Left ventricle myocardium inferior (tissue), 1 donor: ENCODE measurements at regions not wholly inside any gene's neighbourhood (a gene's known extent, or its start where the extent isn't known, plus 50 kb on each side); places are given as distances from the start of the nearest gene placed in this dataset.
A peak's percentile ranks its signal among the peaks of the same experiment; 100 is the strongest.
"Not testable (repeated sequence)": the region's sequence is repeated elsewhere in the genome, so short reads cannot be mapped to it uniquely, and the experiment has no call there.

Experiments
- DNase-seq: peaks from one replicate; pipeline ENCODE4 v3.0.0-alpha.2; 2020
- H3K27ac ChIP-seq: fragments of 200-600 bp; replicated peaks from 2 replicates; pipeline ENCODE4 v1.8.0; 2021
- H3K27me3 ChIP-seq: fragments of 200-600 bp; 2 replicates; pipeline ENCODE4 v1.8.0; 2021; ENCODE audit warnings: low read depth
- H3K36me3 ChIP-seq: fragments of 200-600 bp; 2 replicates; pipeline ENCODE4 v1.8.0; 2021
- H3K4me1 ChIP-seq: fragments of 200-600 bp; 2 replicates; pipeline ENCODE4 v1.8.0; 2021
- H3K4me3 ChIP-seq: fragments of 200-600 bp; 2 replicates; pipeline ENCODE4 v1.8.0; 2021; ENCODE audit warnings: mild to moderate bottlenecking, moderate library complexity
- H3K9me3 ChIP-seq: fragments of 200-600 bp; replicated peaks from 2 replicates; pipeline ENCODE4 v1.8.0; 2021
- intact Hi-C: fragments of 100-400 bp; cut with micrococcal nuclease; formaldehyde crosslinking; loops from one replicate; pipeline ENCODE4 v1.11.0; 2022
- TF ChIP-seq, protein P1 (sequence below): fragments of 200-600 bp; IDR thresholded peaks from 2 replicates; pipeline ENCODE4 v1.8.0; 2021; ENCODE audit warnings: antibody characterized with exemption, mild to moderate bottlenecking, borderline replicate concordance
- donor health status: DM: no; HTN: yes; CAD: no; lungs with severe emphysema.

- H3K4me1 ChIP-seq, intact Hi-C loops, H3K4me3 ChIP-seq, H3K27ac ChIP-seq, H3K36me3 ChIP-seq, DNase-seq, H3K9me3 ChIP-seq: not testable (repeated sequence)
- peaks cover 26% of the 10 kb centered on the region for H3K27me3 ChIP-seq
These were observed 136.8 kb upstream of the HMX1 start for GRCh38 chr4:9008407-9008806.

DNA sequence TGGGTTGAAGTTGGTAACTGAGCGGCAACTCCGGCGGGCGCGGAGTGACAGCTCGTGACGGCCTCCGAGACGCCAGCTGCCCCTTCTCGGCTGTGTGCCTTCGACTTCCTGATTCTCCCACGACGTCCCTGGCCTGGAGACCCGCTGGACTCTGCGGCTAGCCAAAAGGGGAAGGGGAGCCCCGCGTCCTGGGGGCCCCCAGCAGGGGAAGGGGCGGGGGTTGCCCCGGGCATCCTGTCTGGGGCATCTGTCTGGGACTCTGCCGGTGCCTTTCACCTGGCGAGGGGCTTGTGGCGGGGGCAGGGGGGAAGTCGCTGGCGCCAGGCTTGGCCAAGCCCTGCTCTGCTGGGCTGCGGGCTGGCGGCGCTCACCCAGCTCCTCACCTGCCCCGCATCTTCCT is 129.5 kb upstream of the HMX1 start:
- H3K36me3 ChIP-seq, H3K9me3 ChIP-seq, H3K27ac ChIP-seq, DNase-seq, H3K4me1 ChIP-seq, intact Hi-C loops: not testable (repeated sequence)
- peak overlapping the region; percentile 54 for H3K4me3 ChIP-seq
- peaks cover 78% of the 10 kb centered on the region for H3K27me3 ChIP-seq

DNA sequence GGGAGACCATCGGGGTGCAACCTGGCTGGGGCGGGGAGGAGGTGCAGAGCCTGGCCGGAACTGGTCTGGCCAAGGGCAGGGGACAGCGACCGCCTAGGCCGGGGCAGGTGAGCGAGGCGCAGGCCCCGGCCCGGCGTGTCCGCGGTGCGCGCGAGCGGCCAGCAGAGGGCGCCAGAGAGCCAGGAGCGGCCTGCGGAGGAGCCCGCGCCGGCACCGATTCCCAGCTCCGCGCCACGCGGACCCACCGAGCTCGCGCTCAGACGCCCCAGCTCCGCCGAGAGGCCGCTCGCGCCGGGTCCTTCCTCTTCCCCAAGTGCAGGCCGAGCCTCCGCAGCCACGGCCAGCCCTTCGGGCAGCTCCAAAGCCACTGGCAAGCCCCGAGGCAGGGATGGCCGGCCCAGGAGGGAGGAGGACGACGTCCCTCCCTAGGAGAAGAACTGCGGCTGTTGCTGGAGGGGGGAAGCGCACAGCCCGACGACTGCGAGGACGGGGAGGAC is 128.9 kb upstream of the HMX1 start:
- H3K27ac ChIP-seq, H3K9me3 ChIP-seq, H3K36me3 ChIP-seq, intact Hi-C loops, H3K4me1 ChIP-seq: not testable (repeated sequence)
- TF ChIP-seq, protein P1, sequence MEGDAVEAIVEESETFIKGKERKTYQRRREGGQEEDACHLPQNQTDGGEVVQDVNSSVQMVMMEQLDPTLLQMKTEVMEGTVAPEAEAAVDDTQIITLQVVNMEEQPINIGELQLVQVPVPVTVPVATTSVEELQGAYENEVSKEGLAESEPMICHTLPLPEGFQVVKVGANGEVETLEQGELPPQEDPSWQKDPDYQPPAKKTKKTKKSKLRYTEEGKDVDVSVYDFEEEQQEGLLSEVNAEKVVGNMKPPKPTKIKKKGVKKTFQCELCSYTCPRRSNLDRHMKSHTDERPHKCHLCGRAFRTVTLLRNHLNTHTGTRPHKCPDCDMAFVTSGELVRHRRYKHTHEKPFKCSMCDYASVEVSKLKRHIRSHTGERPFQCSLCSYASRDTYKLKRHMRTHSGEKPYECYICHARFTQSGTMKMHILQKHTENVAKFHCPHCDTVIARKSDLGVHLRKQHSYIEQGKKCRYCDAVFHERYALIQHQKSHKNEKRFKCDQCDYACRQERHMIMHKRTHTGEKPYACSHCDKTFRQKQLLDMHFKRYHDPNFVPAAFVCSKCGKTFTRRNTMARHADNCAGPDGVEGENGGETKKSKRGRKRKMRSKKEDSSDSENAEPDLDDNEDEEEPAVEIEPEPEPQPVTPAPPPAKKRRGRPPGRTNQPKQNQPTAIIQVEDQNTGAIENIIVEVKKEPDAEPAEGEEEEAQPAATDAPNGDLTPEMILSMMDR, result peak; percentile 89
- Histone ChIP-seq H3K27me3 (peaks cover 80% of the 10 kb centered on the region), H3K4me3 (peak overlapping the region; percentile 54)
- peak; percentile 31 for DNase-seq

- Histone ChIP-seq H3K27me3 (peaks cover 54% of the 10 kb centered on the region), H3K9me3 (peaks cover 14% of the 10 kb centered on the region)
- H3K36me3 ChIP-seq, intact Hi-C loops, H3K27ac ChIP-seq, H3K4me3 ChIP-seq, H3K4me1 ChIP-seq, DNase-seq: not testable (repeated sequence)
These were observed 121.3 kb upstream of the HMX1 start for GRCh38 chr4:8992981-8993380.

DNA sequence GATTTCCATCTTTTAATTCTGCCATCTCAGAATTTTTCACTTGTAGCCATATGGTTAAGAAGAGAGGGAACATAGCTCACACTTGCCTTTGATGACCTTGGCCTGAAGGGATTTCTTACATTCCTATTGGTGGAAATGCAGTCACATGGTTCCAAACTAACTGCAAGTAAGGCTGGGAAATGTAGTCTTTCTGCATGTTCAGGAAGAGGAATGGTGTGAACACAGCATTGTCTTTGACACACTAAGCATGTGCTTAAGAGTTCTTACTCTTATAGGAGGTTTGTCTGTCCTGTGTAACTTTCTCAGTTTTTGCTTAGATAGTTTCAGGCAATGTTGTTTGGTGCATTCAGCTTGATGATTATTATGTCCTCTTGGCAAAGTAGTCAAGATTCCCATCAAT is 119.8 kb upstream of the HMX1 start:
- H3K4me3 ChIP-seq, H3K27ac ChIP-seq, DNase-seq, intact Hi-C loops, H3K36me3 ChIP-seq, H3K4me1 ChIP-seq: not testable (repeated sequence)
- Histone ChIP-seq H3K27me3 (peaks cover 44% of the 10 kb centered on the region), H3K9me3 (peaks cover 14% of the 10 kb centered on the region)

- intact Hi-C loops, H3K27ac ChIP-seq, DNase-seq, H3K4me1 ChIP-seq, H3K4me3 ChIP-seq, H3K36me3 ChIP-seq: not testable (repeated sequence)
- peaks cover 40% of the 10 kb centered on the region for H3K27me3 ChIP-seq
- H3K9me3 ChIP-seq, result peaks cover 14% of the 10 kb centered on the region
These were observed 118.7 kb upstream of the HMX1 start for GRCh38 chr4:8990341-8990740.

DNA sequence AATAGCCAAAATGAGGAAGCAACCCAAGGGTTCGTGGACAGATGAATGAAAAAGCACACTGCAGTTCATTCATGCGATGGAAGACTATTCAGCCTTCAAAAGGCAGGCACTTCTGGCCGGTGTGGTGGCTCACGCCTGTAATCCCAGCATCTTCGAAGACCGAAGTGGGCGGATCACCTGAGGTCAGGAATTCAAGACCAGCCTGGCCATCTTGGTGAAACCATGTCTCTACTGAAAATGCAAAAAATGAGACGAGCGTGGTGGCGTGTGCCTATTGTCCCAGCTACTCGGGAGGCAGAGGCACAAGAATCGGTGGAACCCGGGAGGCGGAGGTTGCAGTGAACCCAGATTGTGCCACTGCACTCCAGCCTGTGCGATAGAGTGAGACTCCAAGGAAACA is 114.1 kb upstream of the HMX1 start:
- H3K36me3 ChIP-seq, DNase-seq, H3K4me1 ChIP-seq, H3K4me3 ChIP-seq, H3K27ac ChIP-seq, H3K9me3 ChIP-seq, intact Hi-C loops: not testable (repeated sequence)
- H3K27me3 ChIP-seq, result peaks cover 25% of the 10 kb centered on the region

DNA sequence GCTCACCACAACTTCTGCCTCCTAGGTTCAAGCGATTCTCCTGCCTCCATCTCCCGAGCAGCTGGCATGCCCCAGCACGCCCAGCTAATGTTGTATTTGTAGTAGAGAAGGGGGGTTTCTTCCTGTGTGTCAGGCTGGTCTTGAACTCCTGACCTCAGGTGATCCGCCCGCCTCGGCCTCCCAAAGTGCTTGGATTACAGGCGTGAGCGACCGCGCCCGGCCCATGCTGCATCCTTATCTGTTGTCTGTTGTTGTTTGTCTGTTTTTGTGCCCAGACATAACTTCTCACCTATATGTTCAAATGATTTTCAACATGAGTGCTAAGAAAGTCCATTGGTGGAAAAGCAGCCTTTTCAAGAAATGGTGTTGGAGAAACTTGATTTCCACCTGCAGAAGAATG is 113.0 kb upstream of the HMX1 start:
- H3K4me3 ChIP-seq, H3K9me3 ChIP-seq, DNase-seq, H3K27ac ChIP-seq, intact Hi-C loops, H3K4me1 ChIP-seq, H3K36me3 ChIP-seq: not testable (repeated sequence)
- peaks cover 25% of the 10 kb centered on the region for H3K27me3 ChIP-seq

- intact Hi-C loops, result not testable (repeated sequence)
These were observed 112.3 kb upstream of the HMX1 start for GRCh38 chr4:8983921-8984320.

DNA sequence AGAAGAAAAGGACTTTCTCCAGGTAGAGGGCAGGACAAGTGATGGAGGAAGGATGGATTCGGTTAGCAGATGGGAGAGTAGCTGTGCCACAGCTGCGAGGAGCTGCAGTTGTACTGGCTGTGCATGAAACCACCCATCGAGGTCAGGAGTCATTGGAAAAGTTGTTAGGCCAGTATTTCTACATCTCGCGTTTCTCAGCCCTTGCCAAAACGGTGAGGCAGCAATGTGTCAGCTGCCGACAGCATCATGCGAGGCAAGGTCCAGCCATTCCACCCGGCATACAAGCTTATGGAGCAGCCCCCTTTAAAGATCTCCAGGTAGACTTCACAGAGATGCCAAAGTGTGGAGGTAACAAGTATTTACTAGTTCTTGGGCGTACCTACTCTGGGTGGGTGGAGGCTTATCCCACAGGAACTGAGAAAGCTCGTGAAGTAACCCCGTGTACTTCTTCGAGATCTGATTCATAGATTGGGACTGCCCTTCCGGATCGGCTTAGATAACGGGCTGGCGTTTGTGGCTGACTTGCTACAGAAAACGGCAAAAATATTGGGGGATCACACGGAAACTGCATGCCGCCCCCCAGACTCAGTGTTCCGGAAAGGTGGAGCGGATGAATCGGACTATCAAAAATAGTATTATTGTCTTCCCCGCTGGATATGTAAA is 105.0 kb upstream of the HMX1 start:
- H3K27ac ChIP-seq, H3K9me3 ChIP-seq, H3K4me1 ChIP-seq, DNase-seq, intact Hi-C loops, H3K4me3 ChIP-seq, H3K36me3 ChIP-seq: not testable (repeated sequence)
- peaks cover 26% of the 10 kb centered on the region for H3K27me3 ChIP-seq

More at GRCh38 chr4:8983921-8984320, 112.3 kb upstream of the HMX1 start:
- not testable (repeated sequence) for H3K36me3 ChIP-seq, H3K4me3 ChIP-seq, H3K9me3 ChIP-seq, DNase-seq, H3K27ac ChIP-seq, H3K4me1 ChIP-seq
- H3K27me3 ChIP-seq, result peaks cover 17% of the 10 kb centered on the region

DNA sequence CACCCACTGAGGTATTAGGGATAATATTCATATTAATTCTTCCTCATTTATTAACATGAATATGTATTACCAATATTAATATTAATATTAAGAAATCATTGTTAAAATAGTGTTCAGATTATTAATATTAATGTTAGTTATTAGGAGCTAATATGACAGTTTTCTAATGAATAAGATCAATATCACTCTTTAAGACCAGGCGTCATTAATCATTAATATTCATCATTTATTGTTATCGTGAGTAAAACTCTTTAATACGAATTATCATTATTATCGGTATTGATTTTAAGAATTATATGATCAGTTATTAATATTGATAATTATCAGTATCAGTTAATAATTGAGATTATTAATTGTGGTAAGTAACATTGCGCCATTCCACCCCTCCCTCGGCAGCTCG is 101.0 kb upstream of the HMX1 start:
- H3K4me1 ChIP-seq, H3K4me3 ChIP-seq, H3K9me3 ChIP-seq, intact Hi-C loops, H3K36me3 ChIP-seq, DNase-seq, H3K27ac ChIP-seq: not testable (repeated sequence)
- H3K27me3 ChIP-seq, result peaks cover 22% of the 10 kb centered on the region

DNA sequence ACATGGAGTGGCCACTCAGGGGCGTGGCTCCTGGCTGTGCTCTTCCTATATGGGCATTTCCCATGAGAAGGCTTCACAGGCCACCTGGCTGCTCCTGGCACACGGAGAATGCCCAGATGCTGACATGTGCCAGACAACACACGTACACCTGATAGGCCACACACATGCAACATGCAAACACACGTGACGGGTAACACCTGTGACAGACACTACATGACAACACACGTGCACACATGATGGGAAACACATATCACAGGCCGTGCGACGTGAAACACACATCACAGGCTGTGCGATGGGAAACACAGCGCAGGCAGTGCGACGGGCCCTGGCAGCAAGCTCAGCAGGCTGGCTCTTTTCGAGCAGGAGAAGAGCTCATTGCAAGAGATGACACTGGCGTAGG is 94.3 kb upstream of the HMX1 start:
- H3K36me3 ChIP-seq, DNase-seq, H3K4me3 ChIP-seq, intact Hi-C loops, H3K4me1 ChIP-seq, H3K27ac ChIP-seq, H3K9me3 ChIP-seq: not testable (repeated sequence)
- H3K27me3 ChIP-seq, result peaks cover 52% of the 10 kb centered on the region

DNA sequence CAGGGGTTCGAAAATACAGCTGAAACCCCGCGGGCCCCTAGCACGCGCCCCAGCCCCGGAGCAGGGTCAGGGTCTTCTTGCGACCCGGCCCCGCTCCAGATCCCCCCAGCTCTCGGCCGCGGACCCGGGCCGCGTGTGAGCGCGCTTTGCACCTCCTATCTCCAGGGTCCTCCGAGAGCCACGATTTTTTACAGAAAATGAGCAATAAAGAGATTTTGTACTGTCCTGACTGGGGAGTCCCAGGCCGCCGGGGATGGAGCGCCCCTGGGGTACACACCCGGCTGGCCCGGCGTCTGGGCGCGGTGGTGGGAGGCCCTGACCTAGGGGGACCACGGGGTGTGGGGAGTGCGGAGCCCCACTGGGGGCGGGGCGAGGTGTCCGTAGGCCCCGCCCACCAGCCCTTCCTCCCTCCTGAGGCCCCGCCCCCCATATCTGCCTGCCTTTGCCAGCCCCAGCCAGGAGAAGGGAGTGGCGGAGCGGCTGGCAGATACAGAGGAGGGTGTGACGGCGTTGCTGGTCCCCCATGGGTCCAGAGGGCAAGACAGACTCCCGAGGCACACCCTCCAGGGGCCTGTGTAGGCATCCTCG is 92.7 kb upstream of the HMX1 start:
- H3K36me3 ChIP-seq, H3K4me1 ChIP-seq, intact Hi-C loops, DNase-seq, H3K27ac ChIP-seq, H3K9me3 ChIP-seq: not testable (repeated sequence)
- Histone ChIP-seq H3K27me3 (peaks cover 63% of the 10 kb centered on the region), H3K4me3 (peak overlapping the region; percentile 43)
